ENCODE measurements at regions not wholly inside any gene's neighbourhood (a gene's known extent, or its start where the extent isn't known, plus 50 kb on each side); places are given as distances from the start of the nearest gene placed in this dataset.
A peak's percentile ranks its signal among the peaks of the same experiment; 100 is the strongest.

DNA sequence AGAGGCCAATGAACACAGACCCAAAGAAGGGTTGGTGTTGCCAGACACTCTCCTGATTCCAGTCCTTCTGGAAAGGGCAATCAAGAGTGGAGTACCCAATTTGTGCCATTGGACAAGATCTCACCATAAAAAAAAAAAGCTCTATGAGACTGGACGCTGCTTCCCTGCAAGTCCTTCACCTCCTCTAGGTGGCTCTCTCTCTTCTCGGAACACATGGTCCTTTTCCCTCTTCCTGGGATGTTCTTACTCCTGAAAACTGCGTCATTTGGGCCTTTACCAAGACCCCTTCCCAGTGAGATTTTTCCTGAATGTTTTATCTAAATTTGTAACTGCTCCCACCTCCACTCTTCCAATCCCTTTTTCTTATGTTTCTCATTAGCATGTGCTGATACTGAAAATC, 280.8 kb downstream of the FOXA2 start:
- Histone ChIP-seq H2AFZ (ENCODE audit: low read length) (no peak overlapping the region), H3K27ac (ENCODE audit: extremely low read length, insufficient read depth, low read length) (no peak overlapping the region), H3K9ac (ENCODE audit: insufficient read depth, low read depth, low read length) (no peak overlapping the region), H3K4me2 (ENCODE audit: low read depth, low read length) (no peak overlapping the region), H3K36me3 (replicated peaks in 1 of 2; ENCODE audit: control insufficient read depth in 1 of 2, insufficient read depth in 2 of 2, low read length in 2 of 2) (no peaks in the 10 kb centered on the region), H3K9me3 (ENCODE audit: low read length) (no peaks in the 10 kb centered on the region), H3K27me3 (ENCODE audit: control insufficient read depth in 1 of 2, insufficient read depth in 2 of 2, low read length in 2 of 2) (0 out of 5 replicates have a peak, but pooled peaks cover 0 to 6% of the 10 kb centered on the region in 2 experiments), H3K4me3 (replicated peaks in 1 of 3; ENCODE audit: insufficient read depth in 1 of 3, low read depth in 2 of 3, low read length in 3 of 3) (no peak overlapping the region), H3K79me2 (ENCODE audit: insufficient read depth, low read length) (no peaks in the 10 kb centered on the region), H3K4me1 (ENCODE audit: insufficient read depth, low read length) (no peaks in the 10 kb centered on the region), H4K20me1 (ENCODE audit: insufficient read depth, low read length) (no peaks in the 10 kb centered on the region)
- intact Hi-C loops (cut with micrococcal nuclease; ENCODE audit: unreplicated experiment) = no loop called here
- WGBS (ENCODE audit: low lambda C conversion rate) = 3% methylated on average over 3 of the region's 3 CpGs
- in situ Hi-C loops (cut with HindIII; ENCODE audit: extremely low pct_ligation_motif_present, low pct_unique_long_range_greater_than_20kb) = loop anchor here (10.0 kb wide), 1 partner anchor 499 kb away; no protein-coding TSS in a partner anchor
- ATAC-seq (peak; percentile 87), DNase-seq (ENCODE audit: low spot score) (peak; percentile 43), FAIRE-seq (peak; percentile 62)
- no TSS peak for BruUV-seq (replicated peaks)
- ChIA-PET CTCF (ENCODE audit: low intra/inter-chr PET ratio, low total read pairs) (interaction anchor here (1.0 kb wide), 1 partner anchor 380 kb away, joined by 3 read pairs; no protein-coding TSS in a partner anchor), POLR2A (no interaction called here)
- TF ChIP-seq FOXO1 (CRISPR knock-in tag; IDR thresholded peaks at IDR 0.05) (no peak), TAF1 (CRISPR knock-in tag; IDR thresholded peaks at IDR 0.05) (no peak), ZNF816 (CRISPR knock-in tag; IDR thresholded peaks at IDR 0.05; ENCODE audit: borderline replicate concordance) (no peak), DNMT1 (CRISPR knock-in tag; IDR thresholded peaks at IDR 0.05) (no peak)
- TF ChIP-seq, protein P1, sequence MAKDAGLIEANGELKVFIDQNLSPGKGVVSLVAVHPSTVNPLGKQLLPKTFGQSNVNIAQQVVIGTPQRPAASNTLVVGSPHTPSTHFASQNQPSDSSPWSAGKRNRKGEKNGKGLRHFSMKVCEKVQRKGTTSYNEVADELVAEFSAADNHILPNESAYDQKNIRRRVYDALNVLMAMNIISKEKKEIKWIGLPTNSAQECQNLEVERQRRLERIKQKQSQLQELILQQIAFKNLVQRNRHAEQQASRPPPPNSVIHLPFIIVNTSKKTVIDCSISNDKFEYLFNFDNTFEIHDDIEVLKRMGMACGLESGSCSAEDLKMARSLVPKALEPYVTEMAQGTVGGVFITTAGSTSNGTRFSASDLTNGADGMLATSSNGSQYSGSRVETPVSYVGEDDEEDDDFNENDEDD (CRISPR knock-in tag; IDR thresholded peaks at IDR 0.05; ENCODE audit: borderline replicate concordance) = peak; percentile 90; the same call in 1 of the 2 replicates
- TF ChIP-seq, protein P2, sequence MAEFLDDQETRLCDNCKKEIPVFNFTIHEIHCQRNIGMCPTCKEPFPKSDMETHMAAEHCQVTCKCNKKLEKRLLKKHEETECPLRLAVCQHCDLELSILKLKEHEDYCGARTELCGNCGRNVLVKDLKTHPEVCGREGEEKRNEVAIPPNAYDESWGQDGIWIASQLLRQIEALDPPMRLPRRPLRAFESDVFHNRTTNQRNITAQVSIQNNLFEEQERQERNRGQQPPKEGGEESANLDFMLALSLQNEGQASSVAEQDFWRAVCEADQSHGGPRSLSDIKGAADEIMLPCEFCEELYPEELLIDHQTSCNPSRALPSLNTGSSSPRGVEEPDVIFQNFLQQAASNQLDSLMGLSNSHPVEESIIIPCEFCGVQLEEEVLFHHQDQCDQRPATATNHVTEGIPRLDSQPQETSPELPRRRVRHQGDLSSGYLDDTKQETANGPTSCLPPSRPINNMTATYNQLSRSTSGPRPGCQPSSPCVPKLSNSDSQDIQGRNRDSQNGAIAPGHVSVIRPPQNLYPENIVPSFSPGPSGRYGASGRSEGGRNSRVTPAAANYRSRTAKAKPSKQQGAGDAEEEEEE (CRISPR knock-in tag; IDR thresholded peaks at IDR 0.05; ENCODE audit: borderline replicate concordance) = no peak
- TF ChIP-seq, protein P3, sequence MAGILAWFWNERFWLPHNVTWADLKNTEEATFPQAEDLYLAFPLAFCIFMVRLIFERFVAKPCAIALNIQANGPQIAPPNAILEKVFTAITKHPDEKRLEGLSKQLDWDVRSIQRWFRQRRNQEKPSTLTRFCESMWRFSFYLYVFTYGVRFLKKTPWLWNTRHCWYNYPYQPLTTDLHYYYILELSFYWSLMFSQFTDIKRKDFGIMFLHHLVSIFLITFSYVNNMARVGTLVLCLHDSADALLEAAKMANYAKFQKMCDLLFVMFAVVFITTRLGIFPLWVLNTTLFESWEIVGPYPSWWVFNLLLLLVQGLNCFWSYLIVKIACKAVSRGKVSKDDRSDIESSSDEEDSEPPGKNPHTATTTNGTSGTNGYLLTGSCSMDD (CRISPR knock-in tag; IDR thresholded peaks at IDR 0.05) = no peak
- TF ChIP-seq, protein P4, sequence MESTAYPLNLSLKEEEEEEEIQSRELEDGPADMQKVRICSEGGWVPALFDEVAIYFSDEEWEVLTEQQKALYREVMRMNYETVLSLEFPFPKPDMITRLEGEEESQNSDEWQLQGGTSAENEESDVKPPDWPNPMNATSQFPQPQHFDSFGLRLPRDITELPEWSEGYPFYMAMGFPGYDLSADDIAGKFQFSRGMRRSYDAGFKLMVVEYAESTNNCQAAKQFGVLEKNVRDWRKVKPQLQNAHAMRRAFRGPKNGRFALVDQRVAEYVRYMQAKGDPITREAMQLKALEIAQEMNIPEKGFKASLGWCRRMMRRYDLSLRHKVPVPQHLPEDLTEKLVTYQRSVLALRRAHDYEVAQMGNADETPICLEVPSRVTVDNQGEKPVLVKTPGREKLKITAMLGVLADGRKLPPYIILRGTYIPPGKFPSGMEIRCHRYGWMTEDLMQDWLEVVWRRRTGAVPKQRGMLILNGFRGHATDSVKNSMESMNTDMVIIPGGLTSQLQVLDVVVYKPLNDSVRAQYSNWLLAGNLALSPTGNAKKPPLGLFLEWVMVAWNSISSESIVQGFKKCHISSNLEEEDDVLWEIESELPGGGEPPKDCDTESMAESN (CRISPR knock-in tag; conservative IDR thresholded peaks at IDR 0.05) = no peak
- TF ChIP-seq, protein P5, sequence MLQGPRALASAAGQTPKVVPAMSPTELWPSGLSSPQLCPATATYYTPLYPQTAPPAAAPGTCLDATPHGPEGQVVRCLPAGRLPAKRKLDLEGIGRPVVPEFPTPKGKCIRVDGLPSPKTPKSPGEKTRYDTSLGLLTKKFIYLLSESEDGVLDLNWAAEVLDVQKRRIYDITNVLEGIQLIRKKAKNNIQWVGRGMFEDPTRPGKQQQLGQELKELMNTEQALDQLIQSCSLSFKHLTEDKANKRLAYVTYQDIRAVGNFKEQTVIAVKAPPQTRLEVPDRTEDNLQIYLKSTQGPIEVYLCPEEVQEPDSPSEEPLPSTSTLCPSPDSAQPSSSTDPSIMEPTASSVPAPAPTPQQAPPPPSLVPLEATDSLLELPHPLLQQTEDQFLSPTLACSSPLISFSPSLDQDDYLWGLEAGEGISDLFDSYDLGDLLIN (CRISPR knock-in tag; IDR thresholded peaks at IDR 0.05; ENCODE audit: borderline replicate concordance) = no peak
- TF ChIP-seq, protein P6, sequence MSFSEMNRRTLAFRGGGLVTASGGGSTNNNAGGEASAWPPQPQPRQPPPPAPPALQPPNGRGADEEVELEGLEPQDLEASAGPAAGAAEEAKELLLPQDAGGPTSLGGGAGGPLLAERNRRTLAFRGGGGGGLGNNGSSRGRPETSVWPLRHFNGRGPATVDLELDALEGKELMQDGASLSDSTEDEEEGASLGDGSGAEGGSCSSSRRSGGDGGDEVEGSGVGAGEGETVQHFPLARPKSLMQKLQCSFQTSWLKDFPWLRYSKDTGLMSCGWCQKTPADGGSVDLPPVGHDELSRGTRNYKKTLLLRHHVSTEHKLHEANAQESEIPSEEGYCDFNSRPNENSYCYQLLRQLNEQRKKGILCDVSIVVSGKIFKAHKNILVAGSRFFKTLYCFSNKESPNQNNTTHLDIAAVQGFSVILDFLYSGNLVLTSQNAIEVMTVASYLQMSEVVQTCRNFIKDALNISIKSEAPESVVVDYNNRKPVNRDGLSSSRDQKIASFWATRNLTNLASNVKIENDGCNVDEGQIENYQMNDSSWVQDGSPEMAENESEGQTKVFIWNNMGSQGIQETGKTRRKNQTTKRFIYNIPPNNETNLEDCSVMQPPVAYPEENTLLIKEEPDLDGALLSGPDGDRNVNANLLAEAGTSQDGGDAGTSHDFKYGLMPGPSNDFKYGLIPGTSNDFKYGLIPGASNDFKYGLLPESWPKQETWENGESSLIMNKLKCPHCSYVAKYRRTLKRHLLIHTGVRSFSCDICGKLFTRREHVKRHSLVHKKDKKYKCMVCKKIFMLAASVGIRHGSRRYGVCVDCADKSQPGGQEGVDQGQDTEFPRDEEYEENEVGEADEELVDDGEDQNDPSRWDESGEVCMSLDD (CRISPR knock-in tag; IDR thresholded peaks at IDR 0.05; ENCODE audit: borderline replicate concordance) = no peak
- TF ChIP-seq, protein P7, sequence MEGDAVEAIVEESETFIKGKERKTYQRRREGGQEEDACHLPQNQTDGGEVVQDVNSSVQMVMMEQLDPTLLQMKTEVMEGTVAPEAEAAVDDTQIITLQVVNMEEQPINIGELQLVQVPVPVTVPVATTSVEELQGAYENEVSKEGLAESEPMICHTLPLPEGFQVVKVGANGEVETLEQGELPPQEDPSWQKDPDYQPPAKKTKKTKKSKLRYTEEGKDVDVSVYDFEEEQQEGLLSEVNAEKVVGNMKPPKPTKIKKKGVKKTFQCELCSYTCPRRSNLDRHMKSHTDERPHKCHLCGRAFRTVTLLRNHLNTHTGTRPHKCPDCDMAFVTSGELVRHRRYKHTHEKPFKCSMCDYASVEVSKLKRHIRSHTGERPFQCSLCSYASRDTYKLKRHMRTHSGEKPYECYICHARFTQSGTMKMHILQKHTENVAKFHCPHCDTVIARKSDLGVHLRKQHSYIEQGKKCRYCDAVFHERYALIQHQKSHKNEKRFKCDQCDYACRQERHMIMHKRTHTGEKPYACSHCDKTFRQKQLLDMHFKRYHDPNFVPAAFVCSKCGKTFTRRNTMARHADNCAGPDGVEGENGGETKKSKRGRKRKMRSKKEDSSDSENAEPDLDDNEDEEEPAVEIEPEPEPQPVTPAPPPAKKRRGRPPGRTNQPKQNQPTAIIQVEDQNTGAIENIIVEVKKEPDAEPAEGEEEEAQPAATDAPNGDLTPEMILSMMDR (CRISPR knock-in tag; IDR thresholded peaks at IDR 0.05) = peak; percentile 42; the same call in 1 of the 2 replicates

Measured in HepG2 (cell line).